Body of pancreas (tissue), 4 donors: ENCODE measurements at regions not wholly inside any gene's neighbourhood (a gene's known extent, or its start where the extent isn't known, plus 50 kb on each side); places are given as distances from the start of the nearest gene placed in this dataset.

Experiments
- POLR2A ChIP-seq, 3 donors: fragments of 450-650 bp; IDR thresholded peaks; one replicate each; pipeline ENCODE4 v1.6.1; 2016; ENCODE audit warnings: antibody characterized with exemption in 3 of 3, mild to moderate bottlenecking in 2 of 3
- TF ChIP-seq, protein P1 (sequence below), 7 experiments: fragments of 450-650 bp in 4 of 7; fragments of 200-600 bp in 3 of 7; sonication (generic) in 3 of 7; IDR thresholded peaks; one replicate each; pipeline ENCODE4 v1.5.1; 2016 to 2019; ENCODE audit warnings: antibody characterized with exemption in 7 of 7

DNA sequence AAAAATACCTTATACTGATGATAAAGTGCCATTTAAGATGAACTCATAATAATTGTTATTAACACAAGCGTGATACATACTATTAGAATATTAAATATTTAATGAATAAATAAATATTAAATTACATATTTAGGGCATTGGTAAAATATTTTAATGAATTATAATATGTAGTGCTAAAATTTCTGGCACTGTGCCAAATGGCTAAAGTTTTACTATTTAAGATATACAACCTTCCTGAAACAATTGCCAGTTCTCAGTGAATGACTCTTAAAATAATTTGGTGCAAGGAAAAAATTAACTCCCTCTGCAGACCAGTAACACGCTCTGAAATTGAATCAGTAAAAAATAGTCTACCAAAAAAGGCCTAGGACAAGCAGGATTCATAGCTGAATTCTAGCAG, 428.9 kb upstream of the ATXN7L3B start:
- no peak for TF ChIP-seq POLR2A (IDR thresholded peaks at IDR 0.05)
- TF ChIP-seq, protein P1, sequence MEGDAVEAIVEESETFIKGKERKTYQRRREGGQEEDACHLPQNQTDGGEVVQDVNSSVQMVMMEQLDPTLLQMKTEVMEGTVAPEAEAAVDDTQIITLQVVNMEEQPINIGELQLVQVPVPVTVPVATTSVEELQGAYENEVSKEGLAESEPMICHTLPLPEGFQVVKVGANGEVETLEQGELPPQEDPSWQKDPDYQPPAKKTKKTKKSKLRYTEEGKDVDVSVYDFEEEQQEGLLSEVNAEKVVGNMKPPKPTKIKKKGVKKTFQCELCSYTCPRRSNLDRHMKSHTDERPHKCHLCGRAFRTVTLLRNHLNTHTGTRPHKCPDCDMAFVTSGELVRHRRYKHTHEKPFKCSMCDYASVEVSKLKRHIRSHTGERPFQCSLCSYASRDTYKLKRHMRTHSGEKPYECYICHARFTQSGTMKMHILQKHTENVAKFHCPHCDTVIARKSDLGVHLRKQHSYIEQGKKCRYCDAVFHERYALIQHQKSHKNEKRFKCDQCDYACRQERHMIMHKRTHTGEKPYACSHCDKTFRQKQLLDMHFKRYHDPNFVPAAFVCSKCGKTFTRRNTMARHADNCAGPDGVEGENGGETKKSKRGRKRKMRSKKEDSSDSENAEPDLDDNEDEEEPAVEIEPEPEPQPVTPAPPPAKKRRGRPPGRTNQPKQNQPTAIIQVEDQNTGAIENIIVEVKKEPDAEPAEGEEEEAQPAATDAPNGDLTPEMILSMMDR (IDR thresholded peaks at IDR 0.05), result no peak
